Caki2 (cell line): ENCODE measurements at regions not wholly inside any gene's neighbourhood (a gene's known extent, or its start where the extent isn't known, plus 50 kb on each side); places are given as distances from the start of the nearest gene placed in this dataset.

Source experiments
- DNase-seq: peaks from one replicate; pipeline ENCODE4 v3.0.0-alpha.2; 2015; ENCODE audit warnings: low read depth
- in situ Hi-C: cut with HindIII; loops from 2 replicates; pipeline ENCODE4 v1.10.0; 2016; ENCODE audit warnings: low sequenced_read_pairs, low pct_unique_long_range_greater_than_20kb, mixed read lengths

DNA sequence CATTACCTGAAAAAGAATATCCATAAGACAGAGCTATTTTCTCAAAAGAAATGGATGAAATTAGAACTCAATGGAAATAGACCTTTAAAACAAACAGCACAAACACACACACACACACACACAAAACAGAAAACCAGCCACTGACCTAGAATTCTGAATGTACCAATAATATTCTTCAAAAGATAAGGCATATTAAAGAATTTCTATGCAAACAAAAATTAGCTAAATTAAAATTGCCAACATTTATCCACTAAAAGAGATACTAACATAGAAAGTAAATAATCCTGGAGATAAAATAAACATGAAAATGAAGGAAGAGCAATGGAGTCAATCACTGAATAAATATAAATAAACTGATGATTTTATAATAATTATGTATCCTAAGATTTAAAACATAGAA is 431.2 kb downstream of the SH2D4B start:
- in situ Hi-C loops, result no loop called here
- DNase-seq, result no peak

- in situ Hi-C loops, result no loop called here
These were observed 433.8 kb downstream of the SH2D4B start for GRCh38 chr10:80971461-80971860.

GRCh38 chr10:80976658-80977057 is 439.0 kb downstream of the SH2D4B start:
- in situ Hi-C loops, result no loop called here
- DNase-seq, result no peak

More at GRCh38 chr10:80971461-80971860, 433.8 kb downstream of the SH2D4B start:
- no peak for DNase-seq

DNA sequence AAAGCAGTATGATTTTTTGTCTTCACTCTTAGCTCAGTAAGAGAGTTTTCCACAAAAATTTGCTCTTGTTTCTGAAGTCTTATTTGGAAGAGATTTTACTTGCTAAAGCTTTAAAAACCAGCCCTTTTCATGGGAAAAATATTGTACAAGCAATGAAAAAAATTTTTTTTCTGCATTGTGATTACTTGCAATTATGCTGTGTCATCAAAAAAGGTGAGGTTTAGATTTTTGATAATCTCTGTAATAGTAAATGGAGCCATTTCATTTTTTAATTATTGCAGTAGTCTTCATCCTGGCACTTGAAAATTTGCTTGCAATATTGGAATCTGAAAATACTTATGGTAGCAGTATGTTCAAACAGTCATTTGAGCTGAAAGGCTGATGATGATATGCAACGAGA is 447.4 kb downstream of the SH2D4B start:
- in situ Hi-C loops, result no loop called here
- no peak for DNase-seq

- in situ Hi-C loops, result no loop called here
- no peak for DNase-seq
These were observed 448.9 kb downstream of the SH2D4B start for GRCh38 chr10:80986596-80986995.

DNA sequence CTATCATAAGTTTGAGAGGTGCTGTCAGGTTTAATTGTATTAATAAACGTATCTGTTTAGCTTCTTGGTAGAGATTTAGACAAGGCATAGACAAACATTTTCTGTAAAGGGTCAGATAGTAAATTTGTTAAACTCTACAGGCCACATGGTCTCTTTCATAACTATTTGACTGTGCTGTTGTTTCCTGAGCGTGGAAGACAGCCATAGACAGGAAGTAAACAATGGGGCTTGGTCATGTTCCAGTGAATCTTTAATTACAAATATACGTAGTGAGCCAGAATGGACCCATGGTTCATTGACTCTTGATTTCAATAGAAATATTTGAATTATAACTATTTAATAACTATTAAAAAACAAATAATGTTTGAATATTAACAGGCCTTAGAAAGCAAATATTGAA is 451.1 kb downstream of the SH2D4B start:
- DNase-seq, result no peak
- in situ Hi-C loops, result no loop called here

DNA sequence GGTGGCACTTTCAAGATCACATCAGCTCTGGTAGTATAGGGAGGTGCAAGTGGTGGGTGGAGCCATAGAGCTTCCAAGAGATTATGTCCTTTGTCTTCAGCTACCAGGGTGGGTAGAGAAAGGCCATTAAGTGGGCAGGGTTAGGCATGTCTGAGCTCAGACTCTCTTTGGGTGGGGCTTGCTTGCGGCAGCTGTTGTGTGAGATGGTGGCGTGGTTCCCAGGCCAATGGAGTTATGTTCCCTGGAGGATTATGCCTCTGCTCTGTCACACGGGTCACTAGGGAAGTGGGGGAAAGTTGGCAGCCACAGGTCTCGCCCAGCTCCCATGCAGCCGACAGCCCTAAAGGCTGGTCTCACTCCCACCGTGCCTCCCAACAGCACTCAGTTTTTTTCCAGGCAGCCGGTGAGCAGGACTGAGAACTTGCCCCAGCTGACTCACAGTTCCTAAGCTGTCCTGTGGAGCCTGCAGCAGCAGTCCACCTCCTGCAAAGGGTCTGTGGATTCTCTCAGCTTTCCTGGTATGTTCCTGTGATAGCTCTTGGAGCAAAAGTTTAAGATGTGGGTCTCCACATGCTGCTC is 459.0 kb downstream of the SH2D4B start:
- DNase-seq, result no peak
- in situ Hi-C loops, result no loop called here

DNA sequence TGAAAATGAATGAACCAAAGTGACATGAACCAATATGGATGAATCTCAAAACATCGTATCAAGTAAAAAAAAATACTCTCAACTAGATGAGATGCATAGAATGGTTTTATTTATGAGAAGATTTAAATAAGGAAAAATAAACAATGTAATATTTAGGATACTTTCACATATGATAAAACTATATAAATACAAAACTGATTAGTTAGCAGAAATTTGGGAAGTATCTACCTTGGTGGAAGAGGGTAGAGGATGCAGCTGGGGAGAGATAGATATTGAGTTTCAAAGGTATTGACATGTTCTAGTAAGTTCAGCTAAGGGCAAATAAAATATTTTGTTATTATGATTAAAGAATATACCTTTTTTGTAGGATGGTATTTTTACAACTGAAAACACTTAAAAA is 463.1 kb downstream of the SH2D4B start:
- DNase-seq, result no peak
- in situ Hi-C loops, result no loop called here

- in situ Hi-C loops, result no loop called here
- DNase-seq, result no peak
These were observed 464.7 kb downstream of the SH2D4B start for GRCh38 chr10:81002382-81002781.

GRCh38 chr10:81007872-81008271 is 470.2 kb downstream of the SH2D4B start:
- DNase-seq, result no peak
- in situ Hi-C loops, result no loop called here

DNA sequence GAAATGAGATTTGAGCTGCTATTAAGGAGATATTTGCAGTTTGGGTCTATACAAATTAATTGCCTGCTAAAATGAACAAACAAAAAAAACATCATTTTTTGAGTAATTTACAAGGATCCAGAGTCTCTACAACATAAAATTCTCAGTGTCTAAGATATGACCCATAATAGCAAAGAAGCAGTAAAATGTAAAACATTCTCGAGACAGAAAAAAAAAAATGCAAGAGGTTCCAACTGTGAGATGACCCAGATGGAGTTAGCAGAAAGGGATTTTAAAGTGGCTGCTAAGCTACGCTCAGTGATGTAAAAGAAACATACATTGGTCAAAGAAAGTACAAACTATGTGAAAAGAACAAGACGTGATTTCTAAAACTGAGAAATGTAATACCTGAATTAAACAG is 471.0 kb downstream of the SH2D4B start:
- in situ Hi-C loops, result no loop called here
- DNase-seq, result no peak

- DNase-seq, result no peak
These were observed 471.6 kb downstream of the SH2D4B start for GRCh38 chr10:81009296-81009695.

DNA sequence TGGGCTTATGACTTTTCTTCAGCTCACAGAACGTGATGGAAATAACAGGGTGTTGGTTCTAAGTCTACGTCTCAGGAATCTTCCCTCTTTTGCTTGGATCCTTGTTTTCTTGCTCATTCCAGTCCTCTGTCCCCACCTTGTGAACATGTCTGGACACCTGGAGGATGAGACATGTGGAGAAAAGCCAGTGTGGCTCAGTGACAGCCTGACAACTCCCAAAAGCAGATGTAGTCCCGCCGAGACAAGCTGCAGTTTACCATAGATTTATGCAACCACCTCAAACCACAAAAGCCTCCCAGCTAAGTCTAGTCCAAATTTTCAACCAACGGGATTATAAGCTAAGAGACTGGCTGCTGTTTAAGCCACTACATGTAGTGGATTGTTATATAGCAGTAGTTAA is 476.1 kb downstream of the SH2D4B start:
- in situ Hi-C loops, result no loop called here
- no peak for DNase-seq

More at GRCh38 chr10:81009296-81009695, 471.6 kb downstream of the SH2D4B start:
- in situ Hi-C loops, result no loop called here

DNA sequence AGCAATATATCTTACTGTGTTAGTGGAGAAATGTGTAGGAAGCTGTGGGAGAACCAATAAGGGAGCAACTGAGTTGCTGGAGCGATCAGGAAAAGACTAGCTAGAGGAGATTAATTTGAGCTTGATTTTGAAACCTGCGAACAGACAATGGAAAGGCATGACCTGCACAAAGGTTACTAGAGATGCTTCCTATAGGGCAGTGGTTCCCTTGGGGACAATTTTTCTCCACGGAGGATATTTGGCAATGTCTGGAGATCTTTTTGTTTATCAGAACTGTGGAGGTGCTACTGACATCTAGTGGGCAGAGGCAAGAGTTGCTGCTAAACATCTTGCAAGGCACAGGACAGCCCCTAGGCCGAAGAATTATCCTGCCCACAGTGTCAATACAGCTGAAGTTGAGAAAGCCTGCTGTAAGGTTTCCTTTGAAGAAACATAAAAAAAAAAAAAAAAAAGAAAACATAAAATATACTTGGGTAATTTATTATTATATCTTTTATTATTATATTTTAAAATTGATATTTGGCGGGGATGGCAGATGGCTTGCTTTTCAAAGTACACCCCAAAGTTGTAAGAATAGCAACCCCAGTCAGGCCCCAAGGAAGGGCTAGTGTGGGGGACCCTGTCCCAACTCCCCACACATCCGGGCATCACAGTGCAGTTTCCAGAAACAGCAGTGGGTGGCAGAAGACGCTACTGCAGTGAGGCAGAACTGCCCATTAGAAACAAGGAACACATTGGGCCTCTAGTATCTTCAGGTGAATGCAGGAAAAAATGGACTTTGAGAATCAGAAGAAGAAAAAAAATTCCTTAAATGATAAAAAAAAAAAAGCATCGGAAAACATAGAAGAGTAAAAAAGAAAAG is 481.6 kb downstream of the SH2D4B start:
- DNase-seq, result peak; percentile 32
- in situ Hi-C loops, result no loop called here

DNA sequence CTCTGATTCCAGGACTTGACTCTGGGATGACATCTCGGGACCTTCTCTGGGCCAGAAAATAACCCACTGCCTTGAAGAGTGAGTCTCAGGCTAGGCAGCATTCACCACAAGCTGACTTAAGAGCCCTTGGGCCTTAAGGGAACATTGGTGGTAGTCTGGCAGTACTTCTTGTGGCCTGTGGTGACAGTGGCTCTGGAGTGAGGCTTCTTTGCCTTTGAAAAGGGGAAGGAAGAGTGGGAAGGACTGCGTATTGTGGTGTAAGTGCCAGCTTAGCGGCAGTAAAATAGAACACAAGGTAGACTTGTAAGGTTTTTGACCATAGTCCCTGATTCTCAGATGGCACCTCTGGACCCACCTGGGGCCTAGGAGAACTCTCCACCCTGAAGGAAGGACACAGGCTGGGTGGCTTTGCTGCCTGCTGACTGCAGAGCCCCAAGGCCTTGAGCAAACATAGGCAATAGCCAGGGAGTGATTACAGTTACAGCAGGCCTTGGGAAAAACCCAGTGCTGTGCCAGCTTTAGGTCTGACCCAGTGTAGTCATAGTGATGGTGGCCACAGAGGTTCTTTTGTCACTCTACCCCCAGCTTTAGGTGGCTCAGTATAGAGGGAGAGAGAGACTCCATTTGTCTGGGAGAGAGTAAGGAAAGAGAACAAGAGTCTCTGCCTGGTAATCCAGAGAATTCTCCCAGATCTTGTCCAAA is 483.9 kb downstream of the SH2D4B start:
- in situ Hi-C loops, result no loop called here
- DNase-seq, result no peak

DNA sequence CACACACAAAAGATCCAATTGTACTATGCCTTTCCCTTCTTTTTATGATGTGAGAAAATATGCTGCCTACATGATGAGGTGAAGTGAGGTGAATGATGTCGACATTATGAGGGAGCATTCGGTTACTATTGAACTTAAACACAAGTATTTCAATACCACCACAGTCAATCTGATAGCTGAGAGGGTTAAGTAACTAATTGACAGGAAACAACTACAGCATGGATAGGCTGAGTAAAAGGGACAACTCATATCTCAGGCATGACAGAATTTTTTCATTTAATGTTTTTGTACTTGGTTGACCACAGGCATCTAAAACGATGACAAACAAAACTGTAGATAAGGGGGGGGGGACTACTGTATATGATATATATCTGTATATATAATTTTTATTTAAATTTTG is 488.9 kb downstream of the SH2D4B start:
- in situ Hi-C loops, result no loop called here
- DNase-seq, result peak; percentile 13

GRCh38 chr10:81027223-81027622 is 489.5 kb downstream of the SH2D4B start:
- in situ Hi-C loops, result no loop called here
- DNase-seq, result no peak

DNA sequence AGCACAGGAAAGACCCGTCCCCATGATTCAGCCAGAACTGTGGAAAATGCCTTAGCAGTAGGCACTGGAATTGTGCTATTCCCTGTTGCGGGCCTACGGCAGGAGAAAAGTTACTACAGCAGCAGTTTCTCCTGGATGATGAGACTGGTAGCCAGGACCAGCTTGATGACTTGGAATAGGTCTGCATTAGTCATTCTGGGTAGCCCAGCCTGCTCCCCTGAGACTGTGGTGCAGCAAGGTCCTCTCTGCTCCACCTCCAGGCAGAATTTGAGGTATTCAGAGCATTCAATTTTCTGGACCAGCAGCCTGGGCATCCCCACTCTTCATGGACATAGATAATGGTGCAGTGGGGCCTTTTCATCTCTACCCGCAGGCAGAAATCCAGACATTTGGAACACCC is 490.0 kb downstream of the SH2D4B start:
- DNase-seq, result no peak
- in situ Hi-C loops, result no loop called here

- no peak for DNase-seq
- in situ Hi-C loops, result no loop called here
These were observed 494.1 kb downstream of the SH2D4B start for GRCh38 chr10:81031774-81032173.
